ENCODE measurements at regions not wholly inside any gene's neighbourhood (a gene's known extent, or its start where the extent isn't known, plus 50 kb on each side); places are given as distances from the start of the nearest gene placed in this dataset.

GRCh38 chr2:19677825-19678518 is 223.8 kb downstream of the TTC32 start:
- TF ChIP-seq POLR2AphosphoS5 (IDR thresholded peaks at IDR 0.05) = no peak
- TF ChIP-seq, protein P1, sequence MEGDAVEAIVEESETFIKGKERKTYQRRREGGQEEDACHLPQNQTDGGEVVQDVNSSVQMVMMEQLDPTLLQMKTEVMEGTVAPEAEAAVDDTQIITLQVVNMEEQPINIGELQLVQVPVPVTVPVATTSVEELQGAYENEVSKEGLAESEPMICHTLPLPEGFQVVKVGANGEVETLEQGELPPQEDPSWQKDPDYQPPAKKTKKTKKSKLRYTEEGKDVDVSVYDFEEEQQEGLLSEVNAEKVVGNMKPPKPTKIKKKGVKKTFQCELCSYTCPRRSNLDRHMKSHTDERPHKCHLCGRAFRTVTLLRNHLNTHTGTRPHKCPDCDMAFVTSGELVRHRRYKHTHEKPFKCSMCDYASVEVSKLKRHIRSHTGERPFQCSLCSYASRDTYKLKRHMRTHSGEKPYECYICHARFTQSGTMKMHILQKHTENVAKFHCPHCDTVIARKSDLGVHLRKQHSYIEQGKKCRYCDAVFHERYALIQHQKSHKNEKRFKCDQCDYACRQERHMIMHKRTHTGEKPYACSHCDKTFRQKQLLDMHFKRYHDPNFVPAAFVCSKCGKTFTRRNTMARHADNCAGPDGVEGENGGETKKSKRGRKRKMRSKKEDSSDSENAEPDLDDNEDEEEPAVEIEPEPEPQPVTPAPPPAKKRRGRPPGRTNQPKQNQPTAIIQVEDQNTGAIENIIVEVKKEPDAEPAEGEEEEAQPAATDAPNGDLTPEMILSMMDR (IDR thresholded peaks at IDR 0.05) = no peak
